Tibial nerve (tissue), 4 donors: ENCODE measurements at regions not wholly inside any gene's neighbourhood (a gene's known extent, or its start where the extent isn't known, plus 50 kb on each side); places are given as distances from the start of the nearest gene placed in this dataset.

Source experiments
- DNase-seq, 2 donors: peaks; one replicate each; pipeline ENCODE4 v3.0.0-alpha.2; 2019; ENCODE audit warnings: low spot score in 2 of 2
- H3K27ac ChIP-seq, 4 donors: fragments of 200-600 bp; sonication (generic) in 3 of 4; one replicate each; pipeline ENCODE4 v1.5.1; 2017 to 2019; ENCODE audit warnings: mild to moderate bottlenecking in 1 of 4
- H3K27me3 ChIP-seq, 2 donors: fragments of 200-600 bp; sonication (generic) in 1 of 2; one replicate each; pipeline versions ENCODE4 v1.5.1 to v1.6.0; 2017 to 2019
- H3K36me3 ChIP-seq, 3 donors: fragments of 200-600 bp; sonication (generic); one replicate each; pipeline ENCODE4 v1.5.1; 2018 to 2019
- H3K4me1 ChIP-seq, 4 donors: fragments of 200-600 bp; sonication (generic) in 3 of 4; one replicate each; pipeline ENCODE4 v1.5.1; 2017 to 2019
- H3K4me3 ChIP-seq, 4 donors: fragments of 200-600 bp; sonication (generic) in 3 of 4; one replicate each; pipeline ENCODE4 v1.5.1; 2017 to 2019; ENCODE audit warnings: mild to moderate bottlenecking in 1 of 4, moderate library complexity in 1 of 4
- H3K9me3 ChIP-seq, 4 donors: fragments of 200-600 bp; sonication (generic) in 3 of 4; one replicate each; pipeline ENCODE4 v1.5.1; 2017 to 2019
- CTCF ChIP-seq, 5 experiments: fragments of 200-600 bp in 3 of 5; fragments of 450-650 bp in 2 of 5; sonication (generic) in 3 of 5; IDR thresholded peaks; one replicate each; pipeline ENCODE4 v1.5.1; 2016 to 2019; ENCODE audit warnings: antibody characterized with exemption in 5 of 5, mild to moderate bottlenecking in 3 of 5, moderate library complexity in 2 of 5
- EP300 ChIP-seq, 2 donors: sonication (generic); formaldehyde crosslinking; IDR thresholded peaks; one replicate each; pipeline ENCODE4 v1.6.1; 2017; ENCODE audit warnings: antibody characterized with exemption in 2 of 2, mild to moderate bottlenecking in 1 of 2
- POLR2A ChIP-seq, 2 donors: fragments of 450-650 bp; IDR thresholded peaks; one replicate each; pipeline ENCODE4 v1.6.1; 2017; ENCODE audit warnings: antibody characterized with exemption in 2 of 2, mild to moderate bottlenecking in 2 of 2, moderate library complexity in 2 of 2
- WGBS, 2 donors: methylation state at CpG; one replicate each; pipeline ENCODE4 v1.1.5; 2018; 5-methylcytosine and 5-hydroxymethylcytosine counted together

GRCh38 chr3:101074518-101074917 lies 81.3 kb upstream of the ABI3BP start:
- Histone ChIP-seq H3K27ac (no peak overlapping the region), H3K4me3 (no peak overlapping the region), H3K27me3 (no peaks in the 10 kb centered on the region), H3K4me1 (peaks cover 0 to 13% (median 0%) of the 10 kb centered on the region in 4 donors), H3K9me3 (peaks cover 0 to 8% (median 0%) of the 10 kb centered on the region in 4 donors), H3K36me3 (no peaks in the 10 kb centered on the region)
- 74 to 76% methylated on average over 2 of the region's 2 CpGs for WGBS, 2 donors
- no peak for DNase-seq
- TF ChIP-seq POLR2A (IDR thresholded peaks at IDR 0.05): no peak
- no peak for TF ChIP-seq CTCF (IDR thresholded peaks at IDR 0.05)
- no peak for TF ChIP-seq EP300 (IDR thresholded peaks at IDR 0.05)

- no peak overlapping the region for H3K4me3 ChIP-seq
Observed at GRCh38 chr3:101072300-101072699, 79.1 kb upstream of the ABI3BP start.

GRCh38 chr3:101070799-101071121 lies 77.5 kb upstream of the ABI3BP start:
- no peak for DNase-seq
- peaks cover 0 to 8% (median 0%) of the 10 kb centered on the region in 4 donors for H3K9me3 ChIP-seq
- TF ChIP-seq CTCF (IDR thresholded peaks at IDR 0.05): no peak
- TF ChIP-seq EP300 (IDR thresholded peaks at IDR 0.05): no peak
- no peak for TF ChIP-seq POLR2A (IDR thresholded peaks at IDR 0.05)
- no peaks in the 10 kb centered on the region for H3K27me3 ChIP-seq
- peak overlapping the region in 3 of 4 donors; percentile 17 to 65 (median 26) for H3K27ac ChIP-seq
- H3K4me3 ChIP-seq: no peak overlapping the region
- H3K36me3 ChIP-seq: no peaks in the 10 kb centered on the region
- H3K4me1 ChIP-seq: peaks cover 0 to 35% (median 0%) of the 10 kb centered on the region in 4 donors

More at GRCh38 chr3:101072300-101072699, 79.1 kb upstream of the ABI3BP start:
- Histone ChIP-seq H3K36me3 (no peaks in the 10 kb centered on the region), H3K4me1 (peaks cover 0 to 23% (median 0%) of the 10 kb centered on the region in 4 donors), H3K9me3 (peaks cover 0 to 8% (median 0%) of the 10 kb centered on the region in 4 donors), H3K27me3 (no peaks in the 10 kb centered on the region), H3K27ac (peak overlapping the region in 2 of 4 donors; percentile 50 to 61)
- no peak for TF ChIP-seq POLR2A (IDR thresholded peaks at IDR 0.05)
- no peak for TF ChIP-seq CTCF (IDR thresholded peaks at IDR 0.05)
- no peak for TF ChIP-seq EP300 (IDR thresholded peaks at IDR 0.05)
- 44 to 49% methylated on average over 4 of the region's 4 CpGs for WGBS, 2 donors
- DNase-seq: no peak

- TF ChIP-seq EP300 (IDR thresholded peaks at IDR 0.05) (no peak), CTCF (IDR thresholded peaks at IDR 0.05) (peak; percentile 13 to 46 (median 25))
- no peaks in the 10 kb centered on the region for H3K27me3 ChIP-seq
- peak overlapping the region in 3 of 4 donors; percentile 17 to 65 (median 63) for H3K27ac ChIP-seq
- H3K9me3 ChIP-seq: peaks cover 0 to 8% (median 0%) of the 10 kb centered on the region in 4 donors
- H3K4me1 ChIP-seq: peaks cover 0 to 41% (median 0%) of the 10 kb centered on the region in 4 donors
- 45 to 47% methylated on average over 6 of the region's 6 CpGs for WGBS, 2 donors
- H3K36me3 ChIP-seq: no peaks in the 10 kb centered on the region
- H3K4me3 ChIP-seq: no peak overlapping the region
- DNase-seq: peak in 1 of 2 donors; percentile 10
Observed at GRCh38 chr3:101069901-101070798, 76.9 kb upstream of the ABI3BP start.

GRCh38 chr3:101068876-101069606 lies 75.8 kb upstream of the ABI3BP start:
- no peak for DNase-seq
- Histone ChIP-seq H3K27me3 (no peaks in the 10 kb centered on the region), H3K4me1 (peaks cover 0 to 46% (median 0%) of the 10 kb centered on the region in 4 donors), H3K9me3 (no peaks in the 10 kb centered on the region), H3K36me3 (no peaks in the 10 kb centered on the region), H3K27ac (peak overlapping the region in 2 of 4 donors; percentile 63 to 65), H3K4me3 (no peak overlapping the region)
- WGBS, 2 donors: 0 to 2% methylated on average over 1 of the region's 1 CpG
- TF ChIP-seq EP300 (IDR thresholded peaks at IDR 0.05): no peak
- TF ChIP-seq POLR2A (IDR thresholded peaks at IDR 0.05): no peak
- TF ChIP-seq CTCF (IDR thresholded peaks at IDR 0.05): no peak
